GM19240 (cell line): ENCODE measurements at regions not wholly inside any gene's neighbourhood (a gene's known extent, or its start where the extent isn't known, plus 50 kb on each side); places are given as distances from the start of the nearest gene placed in this dataset.

Source experiments
- DNase-seq: peaks from one replicate; pipeline ENCODE4 v3.0.0; 2011; ENCODE audit warnings: low spot score; ENCODE audit not compliant: insufficient read length

DNA sequence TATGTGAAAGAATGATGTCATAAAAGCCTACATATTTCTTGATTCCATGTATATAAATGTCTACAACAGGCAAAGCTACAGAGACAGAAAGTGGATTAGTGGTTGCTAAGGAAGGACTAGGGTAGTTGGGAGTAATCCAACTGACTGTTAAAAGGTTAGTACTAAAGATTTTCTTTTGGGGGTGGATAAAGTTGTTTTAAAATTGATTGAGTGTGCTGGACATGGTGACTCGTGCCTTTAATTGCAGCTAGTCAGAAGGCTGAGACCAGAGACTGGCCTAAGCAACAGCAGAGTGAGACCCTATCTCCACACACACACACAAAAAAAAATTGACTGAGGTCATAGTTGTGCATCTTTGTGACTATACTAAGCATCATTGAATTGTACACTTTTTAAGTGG lies 234.3 kb downstream of the C12orf50 start:
- no peak for DNase-seq

DNA sequence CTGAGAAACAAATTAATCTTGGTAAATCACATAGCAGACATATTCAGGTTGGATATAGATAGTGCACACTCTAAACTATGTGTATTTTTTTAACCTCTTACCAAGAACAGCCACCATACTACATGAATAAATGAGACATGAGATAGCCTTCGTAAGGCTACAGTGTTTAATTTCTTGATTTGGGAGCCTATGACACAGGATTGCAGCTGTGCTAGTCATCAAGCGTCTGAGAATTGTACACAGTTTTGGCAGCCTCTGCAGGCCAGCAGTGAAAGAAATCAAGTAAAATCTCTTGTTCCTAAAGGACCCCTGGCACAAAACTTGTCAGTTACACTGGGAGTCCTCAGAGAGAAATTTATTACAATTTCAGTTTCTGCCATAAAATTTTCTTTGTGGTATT lies 236.1 kb downstream of the C12orf50 start:
- DNase-seq, result no peak

DNA sequence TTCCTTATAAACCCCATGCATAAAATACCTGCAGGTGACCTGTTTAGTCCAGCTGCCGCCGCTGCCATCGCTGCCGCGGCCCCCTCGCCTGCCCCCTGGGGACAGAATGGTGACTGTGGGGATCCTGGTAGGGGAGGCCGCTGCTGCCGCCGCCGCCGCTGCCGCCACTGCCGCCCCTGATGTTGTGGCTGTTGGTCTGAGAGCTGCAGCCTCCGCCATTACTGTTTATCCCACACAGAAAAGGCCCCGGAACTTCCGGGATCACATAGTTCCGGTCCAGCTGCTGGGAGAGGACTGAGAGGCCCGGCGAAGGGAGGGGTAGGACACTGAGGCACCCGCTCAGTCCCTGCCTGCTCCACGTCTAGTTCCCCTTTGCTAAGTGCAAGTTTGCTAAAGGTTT lies 244.9 kb downstream of the C12orf50 start:
- DNase-seq, result no peak

DNA sequence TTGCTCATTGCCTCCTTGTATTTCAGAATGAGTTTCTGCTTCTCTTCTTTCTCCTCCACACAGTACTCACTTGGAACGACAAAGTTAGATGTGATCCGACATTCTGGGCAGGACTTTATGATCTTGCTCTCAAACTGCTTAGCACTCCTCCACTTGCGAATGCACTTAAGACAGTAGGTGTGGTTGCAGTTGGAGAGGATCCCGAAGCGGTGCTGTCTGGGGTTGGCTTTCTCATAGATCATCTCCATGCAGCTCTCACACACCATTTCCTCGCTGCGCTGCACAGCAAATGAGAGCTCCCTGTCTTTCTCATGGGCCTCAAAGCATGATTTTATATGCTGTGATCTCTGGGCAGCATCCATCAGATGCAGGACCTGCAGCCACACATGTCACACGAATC lies 245.7 kb downstream of the C12orf50 start:
- no peak for DNase-seq

DNA sequence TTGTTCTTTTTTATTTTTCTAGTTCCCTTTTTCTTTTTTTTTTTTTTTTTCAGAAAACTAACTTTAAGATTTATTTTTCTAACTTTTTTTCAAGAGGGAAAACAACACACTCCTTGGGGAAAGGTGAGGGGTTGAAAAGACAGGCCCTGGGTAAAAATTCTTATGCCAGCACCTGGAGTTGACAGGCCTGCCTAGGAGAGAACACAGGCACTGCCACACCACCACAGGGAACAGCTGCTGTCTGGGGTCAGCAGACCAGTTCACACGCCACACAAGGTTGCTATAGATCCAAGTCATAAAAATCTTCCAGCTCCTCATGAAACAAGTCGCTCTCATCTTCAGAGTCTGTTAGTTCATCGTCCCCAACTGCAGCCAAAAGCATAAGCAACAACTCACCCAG lies 246.4 kb downstream of the C12orf50 start:
- no peak for DNase-seq

DNA sequence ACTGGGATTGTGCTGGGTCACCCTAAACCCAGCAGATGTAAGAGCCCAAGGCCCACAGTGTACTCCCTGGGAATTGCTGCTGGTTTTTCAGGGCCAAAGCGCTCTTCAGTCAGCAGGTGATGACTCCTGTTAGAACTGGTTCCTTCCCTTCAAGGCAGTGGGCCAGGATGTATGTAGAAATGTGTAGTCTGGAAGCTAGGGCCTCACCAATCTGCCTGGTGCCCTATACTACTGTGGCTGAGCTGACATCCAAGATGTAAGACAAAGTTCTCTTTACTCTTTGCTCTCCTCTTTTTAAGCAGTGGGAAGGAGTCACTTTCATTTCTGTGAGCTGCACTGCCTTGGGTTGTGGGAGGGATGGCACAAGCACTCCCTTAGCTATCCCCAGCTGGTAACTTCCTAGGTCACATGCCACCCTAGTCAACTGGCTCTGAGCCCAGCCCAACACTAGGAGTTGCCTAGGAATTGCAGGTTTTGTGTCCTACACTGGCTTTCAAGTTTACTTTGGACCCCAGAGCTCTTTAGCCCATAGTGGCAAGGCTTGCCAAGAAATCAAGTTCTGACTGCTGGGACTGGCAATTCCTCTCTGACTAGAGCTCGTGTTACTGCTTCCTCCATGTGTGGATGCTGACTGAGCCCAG lies 249.2 kb downstream of the C12orf50 start:
- no peak for DNase-seq

DNA sequence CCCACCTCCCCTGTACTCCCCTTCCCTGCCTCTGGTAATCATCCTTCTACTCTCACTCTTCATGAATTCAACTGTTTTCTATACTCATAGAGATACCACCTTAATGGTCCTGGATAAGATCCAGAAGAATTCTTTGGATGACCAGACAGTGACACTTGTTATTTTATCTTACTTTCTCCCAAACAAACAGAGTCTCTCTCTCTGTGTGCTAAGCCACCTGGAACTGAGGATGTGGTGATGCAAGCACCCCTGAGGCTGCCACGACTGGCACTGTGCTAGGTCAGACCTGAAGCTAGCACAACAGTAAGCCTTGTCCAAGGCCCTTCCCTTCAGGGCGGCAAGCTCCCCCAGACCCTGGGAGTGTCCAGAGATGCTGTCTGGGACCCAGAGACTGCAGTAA lies 250.2 kb downstream of the C12orf50 start:
- DNase-seq, result no peak

DNA sequence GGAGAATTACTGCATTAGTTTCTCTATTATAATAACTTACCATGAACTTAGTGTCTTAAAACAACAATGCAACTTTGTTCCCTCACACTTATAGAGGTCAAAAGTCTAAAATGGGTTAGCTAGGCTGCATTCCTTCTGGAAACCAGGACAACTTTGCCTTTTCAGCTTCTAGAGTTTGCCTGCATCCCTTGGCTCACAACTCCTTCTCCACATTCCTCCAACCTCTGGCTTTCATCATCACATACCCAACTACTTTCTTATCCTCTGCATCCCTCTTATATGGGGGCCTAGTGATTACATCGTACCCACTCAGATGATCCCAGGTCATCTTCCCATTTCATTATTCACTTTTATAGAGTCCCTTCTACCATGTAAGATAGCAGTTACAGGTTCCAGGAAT lies 251.1 kb downstream of the C12orf50 start:
- DNase-seq, result no peak

DNA sequence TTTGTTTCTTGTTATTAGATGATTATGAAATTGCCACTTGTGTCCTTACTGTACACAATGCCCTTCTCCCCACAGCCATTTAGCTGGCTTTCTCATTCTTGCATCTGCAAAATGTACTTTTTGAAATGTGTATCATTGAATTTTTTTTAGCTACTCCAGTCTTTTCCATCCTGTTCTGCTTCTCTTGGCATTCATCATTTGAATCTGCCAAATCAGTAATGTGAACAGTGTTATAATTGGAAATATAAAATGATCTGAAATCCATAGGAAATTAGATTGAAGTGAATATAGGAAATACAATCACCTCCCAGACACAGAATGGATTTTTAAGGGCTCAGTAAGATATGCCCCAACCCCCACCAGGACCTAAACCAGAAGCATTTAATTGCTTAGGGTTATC lies 253.4 kb downstream of the C12orf50 start:
- DNase-seq, result no peak

DNA sequence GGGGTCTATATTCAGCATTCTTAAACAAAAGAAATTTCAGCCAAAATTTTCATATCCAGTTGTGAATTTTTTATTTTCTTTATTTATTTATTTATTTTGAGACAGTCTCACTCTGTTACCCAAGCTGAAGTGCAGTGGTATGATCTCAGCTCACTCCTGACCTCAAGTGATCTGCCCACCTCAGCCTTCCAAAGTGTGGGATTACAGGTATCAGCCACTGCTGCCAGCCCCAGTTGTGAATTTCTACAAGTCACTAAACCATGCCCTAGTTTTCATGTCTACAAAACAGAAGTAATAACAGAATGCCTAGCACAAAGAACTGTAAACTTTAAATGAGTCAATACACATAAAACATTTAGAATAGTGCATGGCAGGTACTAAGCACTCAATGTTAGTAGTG lies 254.2 kb downstream of the C12orf50 start:
- DNase-seq, result no peak

DNA sequence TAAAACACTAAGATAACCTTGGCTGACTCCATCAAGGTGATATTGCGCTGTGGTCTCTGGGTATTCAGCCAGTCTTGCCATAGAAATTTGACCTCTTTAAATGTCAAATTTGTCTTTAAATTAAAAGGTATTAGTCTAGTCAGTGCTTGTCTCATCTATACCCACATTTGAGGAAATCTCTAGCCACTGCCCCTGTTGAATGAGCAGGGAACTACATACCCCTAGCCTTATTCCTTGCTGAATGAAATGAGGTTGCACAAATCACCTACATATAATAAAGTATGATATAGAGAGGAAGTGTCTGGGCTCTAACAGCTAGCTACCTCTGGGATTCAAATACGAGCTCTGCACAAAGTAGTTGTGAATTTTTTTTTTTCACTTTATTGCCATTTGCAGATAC lies 256.8 kb downstream of the C12orf50 start:
- no peak for DNase-seq

DNA sequence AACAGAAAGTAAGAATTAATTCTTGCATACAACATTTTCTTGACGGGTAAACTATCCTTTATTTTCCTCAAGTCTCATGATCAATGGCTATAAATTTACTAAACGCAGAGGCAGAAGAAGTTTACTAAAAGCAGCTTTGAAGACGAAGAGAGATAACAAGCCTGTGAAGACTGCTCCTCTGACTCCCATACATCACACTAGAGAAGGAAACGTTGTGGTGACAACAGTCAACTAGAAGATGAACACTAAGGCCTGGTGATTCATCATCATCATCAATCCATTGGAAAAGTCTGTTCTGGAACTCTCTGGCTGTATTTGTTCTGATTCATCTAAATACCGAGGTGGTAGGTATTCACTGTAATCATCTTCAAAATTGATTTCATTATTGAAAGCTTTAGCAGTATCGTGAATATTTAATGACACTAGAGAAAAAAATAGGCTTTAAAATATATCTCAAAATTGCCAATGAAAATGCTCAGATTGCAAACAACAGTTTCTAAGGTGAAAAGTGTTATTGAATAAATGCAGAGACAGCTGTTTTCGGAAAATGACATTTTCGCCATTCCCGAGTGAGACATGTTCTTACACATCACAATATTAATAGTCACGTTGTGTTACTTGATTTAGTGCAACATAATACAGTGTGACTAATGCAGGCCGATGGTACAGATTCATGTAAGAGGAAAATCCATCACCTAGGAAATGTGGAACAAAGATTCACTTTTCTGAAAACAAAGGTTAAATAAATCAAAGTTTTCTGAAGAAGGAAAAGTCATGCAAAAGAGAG lies 260.5 kb downstream of the C12orf50 start:
- no peak for DNase-seq

DNA sequence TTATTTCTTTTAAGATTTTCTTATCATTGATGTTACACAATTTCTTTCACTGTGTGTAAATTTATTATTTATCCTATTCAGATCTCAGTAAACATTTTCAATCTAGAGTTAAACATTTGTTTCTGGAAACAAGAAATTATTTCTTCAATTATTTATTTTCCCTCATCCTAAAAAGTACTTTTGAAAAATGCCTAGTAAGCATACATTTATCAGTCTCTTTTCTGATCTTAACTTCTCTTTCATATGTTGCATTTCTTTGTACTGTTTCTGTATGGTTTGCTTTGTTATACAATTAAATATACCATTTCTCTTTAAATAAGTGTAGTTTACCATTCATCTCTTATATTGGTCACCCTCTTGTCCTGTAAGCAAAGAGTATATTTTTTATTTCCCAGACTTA lies 263.2 kb downstream of the C12orf50 start:
- DNase-seq, result no peak

DNA sequence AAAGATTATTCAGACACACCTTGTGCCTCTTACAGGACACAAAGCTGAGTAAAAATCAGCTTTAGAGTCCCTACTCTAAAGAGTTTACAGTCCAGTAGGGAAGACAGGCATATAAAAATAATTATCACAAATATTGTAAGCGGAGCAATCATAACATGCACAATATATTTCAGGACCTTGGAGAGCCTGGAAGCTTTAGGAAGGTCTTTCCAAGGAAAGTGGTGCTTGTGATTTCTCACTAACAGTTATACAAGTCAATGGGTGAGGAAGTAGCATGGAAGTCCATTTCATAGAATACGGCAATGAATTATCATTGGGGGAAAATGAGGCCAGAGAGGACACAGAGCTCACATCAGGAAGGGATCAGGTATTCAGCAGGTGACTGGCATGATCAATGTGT lies 268.3 kb downstream of the C12orf50 start:
- no peak for DNase-seq

DNA sequence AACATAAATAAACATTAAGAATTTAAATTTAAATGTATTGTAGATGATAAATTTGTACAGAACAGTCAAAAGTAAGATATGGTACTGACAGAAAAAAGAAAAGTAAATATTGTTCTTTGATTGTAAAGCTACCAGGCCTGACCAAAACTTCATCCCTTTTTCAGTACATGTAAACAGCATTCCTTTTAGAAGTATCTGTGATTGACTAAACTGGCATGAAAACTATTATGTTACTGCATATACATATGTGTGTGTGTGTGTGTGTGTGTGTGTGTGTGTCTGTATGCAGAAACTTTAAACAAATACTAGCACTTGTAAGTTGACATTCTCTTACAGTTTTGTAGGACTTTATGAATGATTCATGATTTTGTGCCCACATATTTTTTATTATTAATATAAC lies 270.9 kb downstream of the C12orf50 start:
- DNase-seq, result no peak

DNA sequence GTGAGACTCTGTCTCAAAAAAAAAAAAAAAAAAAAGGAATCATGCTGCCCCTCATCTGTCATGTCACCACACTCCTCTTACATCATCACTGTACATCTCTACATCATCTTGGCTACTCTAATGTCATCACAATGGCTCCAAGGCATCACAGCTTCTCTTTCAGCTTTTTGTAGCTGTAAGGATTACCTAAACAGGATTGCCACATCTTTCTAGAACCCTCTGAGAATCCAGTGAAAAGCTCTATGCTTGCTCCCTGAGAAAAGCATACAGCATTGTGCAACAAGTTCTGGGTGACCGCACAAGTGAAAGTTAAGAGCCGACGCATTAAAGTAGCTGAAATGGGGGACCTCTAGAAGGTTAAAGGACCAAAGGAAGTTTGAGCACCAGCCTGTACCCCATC lies 272.5 kb downstream of the C12orf50 start:
- no peak for DNase-seq

DNA sequence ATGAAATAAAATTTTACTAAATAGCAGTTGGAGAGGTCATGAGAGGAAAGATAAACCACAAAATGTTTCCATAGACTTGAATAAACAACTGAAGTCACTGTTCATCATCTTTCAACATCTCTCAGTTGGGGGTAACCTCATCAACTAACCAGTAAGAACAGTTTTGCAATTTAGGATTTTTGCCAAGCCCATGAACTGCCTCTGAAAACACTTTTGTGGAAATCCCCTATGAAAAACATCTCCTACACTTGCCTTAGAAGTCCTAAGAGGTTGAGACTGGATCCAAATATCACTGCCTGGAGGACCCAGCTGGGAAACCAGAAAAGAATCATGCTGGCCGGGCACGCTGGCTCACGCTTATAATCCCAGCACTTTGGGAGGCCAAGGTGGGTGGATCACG lies 273.1 kb downstream of the C12orf50 start:
- DNase-seq, result no peak

DNA sequence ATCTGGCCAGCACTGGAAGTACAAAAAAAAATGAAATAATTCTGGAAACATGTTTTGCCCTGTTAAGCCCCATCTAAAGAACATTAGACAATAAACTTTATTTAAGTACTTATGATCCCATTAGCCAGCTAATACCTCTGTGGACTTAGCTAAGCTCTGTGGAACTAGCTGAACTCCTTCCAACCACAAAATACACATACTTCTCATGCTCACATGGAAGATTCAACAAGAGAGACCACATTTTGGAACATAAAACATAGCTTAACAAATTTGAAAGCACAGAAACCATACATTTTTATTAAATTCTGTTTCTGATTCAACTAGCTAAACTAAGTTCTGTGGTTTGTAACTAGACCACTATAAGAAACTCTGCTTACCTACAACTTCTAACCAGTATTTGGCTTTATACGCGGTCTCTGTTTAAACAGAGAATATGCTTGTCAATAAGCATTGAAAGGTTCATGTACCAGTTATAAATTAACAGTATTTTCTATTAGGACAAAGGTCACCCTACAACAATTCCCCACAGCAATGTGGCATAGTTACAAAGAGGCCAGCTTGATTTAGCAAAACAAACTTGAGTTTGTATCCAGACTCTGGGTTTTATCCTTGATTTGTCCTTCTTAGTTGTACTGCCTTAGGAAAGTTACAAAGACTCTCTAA lies 300.1 kb downstream of the C12orf50 start:
- DNase-seq, result no peak

DNA sequence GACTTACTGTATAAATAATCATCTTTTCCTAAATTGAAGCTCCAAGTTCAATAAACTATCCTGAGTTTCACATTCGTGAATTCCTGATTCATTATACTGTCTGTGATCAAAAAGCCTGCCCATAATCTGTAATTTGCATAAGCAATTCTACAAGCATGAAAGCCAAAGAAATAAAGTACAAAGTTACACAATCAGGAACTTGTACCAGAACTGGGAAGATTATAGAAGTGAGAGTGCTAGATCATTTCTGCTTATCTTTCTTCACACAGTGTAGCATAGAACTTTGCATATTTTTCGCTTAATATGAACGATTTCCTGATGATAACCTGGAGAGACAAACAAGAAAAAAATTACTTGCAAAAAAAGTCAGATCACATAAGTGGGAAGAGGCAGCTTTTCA lies 308.2 kb downstream of the C12orf50 start:
- DNase-seq, result no peak

DNA sequence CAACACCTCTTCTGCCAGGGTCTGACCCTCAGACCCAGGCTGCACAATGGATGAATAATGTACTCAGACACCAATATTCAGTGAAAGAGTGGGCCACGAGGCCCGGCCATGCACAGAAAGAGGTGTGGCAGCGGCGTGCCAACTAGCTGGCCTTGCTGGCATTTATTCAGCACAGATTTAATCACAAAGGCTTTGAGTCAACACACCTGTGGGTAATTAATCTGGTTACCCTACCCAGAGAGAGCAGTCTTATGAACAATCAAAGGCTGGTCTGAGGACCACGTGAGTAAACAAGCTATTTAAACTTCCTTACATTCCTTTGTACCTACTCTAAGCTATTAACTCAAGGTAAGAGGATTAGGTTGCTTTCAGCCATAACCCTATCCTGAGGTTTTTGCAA lies 324.8 kb downstream of the C12orf50 start:
- DNase-seq, result no peak

DNA sequence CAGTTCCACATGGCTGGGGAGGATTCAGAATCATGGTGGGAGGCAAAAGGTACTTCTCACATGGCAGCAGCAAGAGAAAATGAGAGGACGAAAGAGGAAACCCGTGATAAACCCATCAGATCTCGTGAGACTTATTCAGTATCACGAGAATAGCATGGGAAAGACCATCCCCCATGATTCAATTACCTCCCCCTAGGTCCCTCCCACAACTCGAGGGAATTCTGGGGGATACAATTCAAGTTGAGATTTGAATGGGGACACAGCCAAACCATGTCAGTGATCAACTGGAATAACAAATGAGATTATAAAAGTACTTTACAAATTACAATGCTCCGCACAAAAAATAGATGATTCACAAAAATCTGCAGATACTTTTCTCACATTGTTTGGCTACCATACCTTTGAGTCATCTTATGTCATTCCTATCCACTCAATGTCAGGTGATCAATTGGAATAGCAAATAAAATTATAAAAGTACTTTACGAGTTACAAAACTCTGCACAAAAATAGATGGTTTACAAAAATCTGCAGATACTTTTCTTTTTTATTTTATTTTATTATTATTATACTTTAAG lies 338.9 kb downstream of the C12orf50 start:
- DNase-seq, result no peak

DNA sequence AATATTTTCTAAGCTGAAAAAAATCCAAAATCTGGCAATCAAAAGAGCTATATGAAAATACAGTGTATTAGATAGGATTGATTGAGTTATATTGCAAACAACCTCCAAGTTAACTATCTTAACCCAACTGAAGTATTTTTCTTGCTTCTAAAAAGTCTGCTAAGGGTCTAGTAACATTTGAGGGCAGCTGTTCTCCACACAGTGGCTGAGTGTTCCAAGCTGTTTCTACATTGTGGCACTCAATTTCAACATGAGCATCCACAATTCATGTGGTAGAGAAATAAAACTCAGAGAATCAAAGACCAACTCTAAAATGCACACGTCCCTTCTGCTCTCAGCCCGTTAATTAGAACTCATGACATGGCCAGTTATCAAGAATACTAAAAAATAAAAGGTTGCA lies 340.0 kb downstream of the C12orf50 start:
- DNase-seq, result no peak
